Activated CD8-positive, alpha-beta T cell treated with anti-CD3 and anti-CD28 coated beads for 36 hours (primary cell): ENCODE measurements at regions not wholly inside any gene's neighbourhood (a gene's known extent, or its start where the extent isn't known, plus 50 kb on each side); places are given as distances from the start of the nearest gene placed in this dataset.
"Not testable (repeated sequence)": the region's sequence is repeated elsewhere in the genome, so short reads cannot be mapped to it uniquely, and the experiment has no call there.

Source experiments
- ATAC-seq: fragments of 200-7000 bp; cut with Tn5 transposase; one replicate; pipeline ENCODE4 v1.10.0; 2021; ENCODE audit warnings: mild to moderate bottlenecking, moderate library complexity
- CTCF ChIA-PET: fragments of 350-600 bp; sonication (Branson Sonifier 250); formaldehyde crosslinking; loops from one replicate; lab custom pipeline; 2021; ENCODE audit warnings: antibody characterized with exemption; lab: Charles Lee
- POLR2A ChIA-PET: fragments of 350-600 bp; sonication (Branson Sonifier 250); formaldehyde crosslinking; loops from one replicate; lab custom pipeline; 2021; ENCODE audit warnings: antibody characterized with exemption; lab: Charles Lee
- DNase-seq: peaks from one replicate; pipeline ENCODE4 v3.0.0-alpha.2; 2020
- H3K27ac Mint-ChIP-seq: one replicate; pipeline ENCODE4 v1.8.0; 2021; ENCODE audit warnings: mild to moderate bottlenecking, mixed read lengths
- H3K27me3 Mint-ChIP-seq: one replicate; pipeline ENCODE4 v1.8.0; 2021; ENCODE audit warnings: mixed read lengths
- H3K36me3 Mint-ChIP-seq: one replicate; pipeline ENCODE4 v1.8.0; 2021; ENCODE audit warnings: low read depth, mixed read lengths
- H3K4me1 Mint-ChIP-seq: one replicate; pipeline ENCODE4 v1.8.0; 2021; ENCODE audit warnings: low read depth, mixed read lengths
- H3K4me3 Mint-ChIP-seq: one replicate; pipeline ENCODE4 v1.8.0; 2021; ENCODE audit warnings: mild to moderate bottlenecking, moderate library complexity, mixed read lengths
- H3K9me3 Mint-ChIP-seq: one replicate; pipeline ENCODE4 v1.8.0; 2021; ENCODE audit warnings: mixed read lengths
- CTCF ChIP-seq: fragments of 200-600 bp; IDR thresholded peaks from one replicate; pipeline ENCODE4 v1.8.0; 2022; ENCODE audit warnings: antibody characterized with exemption, mild to moderate bottlenecking
- intact Hi-C: fragments of 100-400 bp; cut with micrococcal nuclease; formaldehyde crosslinking; loops from one replicate; pipeline ENCODE4 v1.10.0; 2022

GRCh38 chr4:106801386-106801785 is 234.7 kb downstream of the DKK2 start:
- H3K36me3 Mint-ChIP-seq = no peaks in the 10 kb centered on the region
- intact Hi-C loops = no loop called here
- H3K27ac Mint-ChIP-seq = no peak overlapping the region
- H3K4me1 Mint-ChIP-seq = no peaks in the 10 kb centered on the region
- H3K9me3 Mint-ChIP-seq = no peaks in the 10 kb centered on the region
- no peak for TF ChIP-seq CTCF
- no peak for ATAC-seq
- ChIA-PET CTCF (no interaction called here), POLR2A (no interaction called here)
- no peak overlapping the region for H3K4me3 Mint-ChIP-seq
- no peaks in the 10 kb centered on the region for H3K27me3 Mint-ChIP-seq
- no peak for DNase-seq

GRCh38 chr4:106796876-106797275 is 239.2 kb downstream of the DKK2 start:
- Mint-ChIP-seq H3K4me3 (no peak overlapping the region), H3K27ac (no peak overlapping the region), H3K36me3 (no peaks in the 10 kb centered on the region), H3K27me3 (no peaks in the 10 kb centered on the region), H3K4me1 (no peaks in the 10 kb centered on the region), H3K9me3 (peaks cover 4% of the 10 kb centered on the region)
- intact Hi-C loops = no loop called here
- ATAC-seq (no peak), DNase-seq (no peak)
- no peak for TF ChIP-seq CTCF
- ChIA-PET CTCF (no interaction called here), POLR2A (no interaction called here)

- DNase-seq (no peak), ATAC-seq (no peak)
- TF ChIP-seq CTCF = no peak
- POLR2A ChIA-PET = no interaction called here
- Mint-ChIP-seq H3K27ac (no peak overlapping the region), H3K4me1 (no peaks in the 10 kb centered on the region), H3K9me3 (peaks cover 6% of the 10 kb centered on the region), H3K4me3 (no peak overlapping the region), H3K36me3 (no peaks in the 10 kb centered on the region), H3K27me3 (no peaks in the 10 kb centered on the region)
- intact Hi-C loops = no loop called here
- CTCF ChIA-PET = no interaction called here
Measured at GRCh38 chr4:106795326-106795725, 240.8 kb downstream of the DKK2 start.

GRCh38 chr4:106793933-106794332 is 242.2 kb downstream of the DKK2 start:
- ChIA-PET POLR2A (no interaction called here), CTCF (no interaction called here)
- Mint-ChIP-seq H3K36me3 (no peaks in the 10 kb centered on the region), H3K4me3 (no peak overlapping the region), H3K27ac (no peak overlapping the region), H3K4me1 (no peaks in the 10 kb centered on the region), H3K9me3 (peaks cover 7% of the 10 kb centered on the region), H3K27me3 (no peaks in the 10 kb centered on the region)
- intact Hi-C loops = no loop called here
- DNase-seq = no peak
- no peak for TF ChIP-seq CTCF
- no peak for ATAC-seq

- Mint-ChIP-seq H3K9me3 (peaks cover 1% of the 10 kb centered on the region), H3K36me3 (no peaks in the 10 kb centered on the region), H3K27me3 (no peaks in the 10 kb centered on the region), H3K4me1 (no peaks in the 10 kb centered on the region), H3K27ac (no peak overlapping the region), H3K4me3 (no peak overlapping the region)
- POLR2A ChIA-PET = no interaction called here
- no peak for ATAC-seq
- CTCF ChIA-PET = no interaction called here
- no peak for DNase-seq
- no peak for TF ChIP-seq CTCF
- intact Hi-C loops = no loop called here
Measured at GRCh38 chr4:106775636-106776035, 260.5 kb downstream of the DKK2 start.

GRCh38 chr4:106774055-106774454 is 262.1 kb downstream of the DKK2 start:
- not testable (repeated sequence) for H3K9me3 Mint-ChIP-seq

More at GRCh38 chr4:106774055-106774454, 262.1 kb downstream of the DKK2 start:
- H3K4me1 Mint-ChIP-seq, intact Hi-C loops, DNase-seq, CTCF ChIA-PET, H3K27ac Mint-ChIP-seq, POLR2A ChIA-PET, H3K36me3 Mint-ChIP-seq, ATAC-seq, H3K4me3 Mint-ChIP-seq, H3K27me3 Mint-ChIP-seq: not testable (repeated sequence)
